ENCODE measurements at regions not wholly inside any gene's neighbourhood (a gene's known extent, or its start where the extent isn't known, plus 50 kb on each side); places are given as distances from the start of the nearest gene placed in this dataset.

DNA sequence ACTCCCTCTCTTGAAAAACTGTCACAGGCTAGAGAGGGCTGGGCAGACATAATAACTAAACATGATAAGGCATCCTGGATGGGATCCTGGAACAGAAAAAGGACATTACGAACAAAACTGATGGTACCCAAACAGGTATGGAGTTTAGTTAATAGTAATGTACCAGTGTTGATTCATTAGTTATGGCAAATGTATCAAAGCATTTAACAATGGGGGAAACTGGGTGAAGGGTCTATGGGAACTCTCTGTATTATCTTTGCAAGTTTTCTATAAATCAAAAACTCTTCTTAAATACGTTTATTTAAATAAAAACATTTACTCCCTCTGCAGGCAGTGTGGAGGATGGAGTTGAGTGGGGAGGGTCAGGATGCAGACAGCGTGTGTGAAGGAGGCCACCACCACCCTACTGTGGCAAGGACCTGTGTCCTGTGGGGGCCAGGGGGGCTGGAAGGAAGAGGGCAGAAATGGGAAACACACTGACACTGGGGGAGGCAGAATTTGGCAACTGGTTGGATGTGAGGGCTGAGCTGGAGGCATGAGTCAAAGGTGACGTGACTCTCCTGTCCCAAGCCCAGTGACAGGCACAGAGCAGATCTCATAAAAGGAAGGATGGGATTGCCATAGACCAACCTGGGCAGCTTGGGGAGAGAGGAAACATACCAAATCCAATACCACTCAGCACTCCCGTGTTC is 59.6 kb upstream of the ITGA11 start:
- no peak overlapping the region for H3K27ac ChIP-seq
- no peaks in the 10 kb centered on the region for H3K9me3 ChIP-seq (ENCODE audit: control insufficient read depth, low read length)
- no peak overlapping the region for H2AFZ ChIP-seq
- no peak overlapping the region for H3K4me2 ChIP-seq (ENCODE audit: low read length)
- TF ChIP-seq, protein P1, sequence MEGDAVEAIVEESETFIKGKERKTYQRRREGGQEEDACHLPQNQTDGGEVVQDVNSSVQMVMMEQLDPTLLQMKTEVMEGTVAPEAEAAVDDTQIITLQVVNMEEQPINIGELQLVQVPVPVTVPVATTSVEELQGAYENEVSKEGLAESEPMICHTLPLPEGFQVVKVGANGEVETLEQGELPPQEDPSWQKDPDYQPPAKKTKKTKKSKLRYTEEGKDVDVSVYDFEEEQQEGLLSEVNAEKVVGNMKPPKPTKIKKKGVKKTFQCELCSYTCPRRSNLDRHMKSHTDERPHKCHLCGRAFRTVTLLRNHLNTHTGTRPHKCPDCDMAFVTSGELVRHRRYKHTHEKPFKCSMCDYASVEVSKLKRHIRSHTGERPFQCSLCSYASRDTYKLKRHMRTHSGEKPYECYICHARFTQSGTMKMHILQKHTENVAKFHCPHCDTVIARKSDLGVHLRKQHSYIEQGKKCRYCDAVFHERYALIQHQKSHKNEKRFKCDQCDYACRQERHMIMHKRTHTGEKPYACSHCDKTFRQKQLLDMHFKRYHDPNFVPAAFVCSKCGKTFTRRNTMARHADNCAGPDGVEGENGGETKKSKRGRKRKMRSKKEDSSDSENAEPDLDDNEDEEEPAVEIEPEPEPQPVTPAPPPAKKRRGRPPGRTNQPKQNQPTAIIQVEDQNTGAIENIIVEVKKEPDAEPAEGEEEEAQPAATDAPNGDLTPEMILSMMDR (IDR thresholded peaks at IDR 0.05), result no peak
- H3K4me3 ChIP-seq (ENCODE audit: low read depth, low read length), result no peak overlapping the region
- no peak overlapping the region for H3K9ac ChIP-seq
- H3K79me2 ChIP-seq, result no peaks in the 10 kb centered on the region
- H3K27me3 ChIP-seq (ENCODE audit: control insufficient read depth, insufficient read depth, low read length), result no peaks in the 10 kb centered on the region
- H3K36me3 ChIP-seq (ENCODE audit: control insufficient read depth, insufficient read depth, low read length), result no peaks in the 10 kb centered on the region
- H3K4me1 ChIP-seq, result no peaks in the 10 kb centered on the region

DNA sequence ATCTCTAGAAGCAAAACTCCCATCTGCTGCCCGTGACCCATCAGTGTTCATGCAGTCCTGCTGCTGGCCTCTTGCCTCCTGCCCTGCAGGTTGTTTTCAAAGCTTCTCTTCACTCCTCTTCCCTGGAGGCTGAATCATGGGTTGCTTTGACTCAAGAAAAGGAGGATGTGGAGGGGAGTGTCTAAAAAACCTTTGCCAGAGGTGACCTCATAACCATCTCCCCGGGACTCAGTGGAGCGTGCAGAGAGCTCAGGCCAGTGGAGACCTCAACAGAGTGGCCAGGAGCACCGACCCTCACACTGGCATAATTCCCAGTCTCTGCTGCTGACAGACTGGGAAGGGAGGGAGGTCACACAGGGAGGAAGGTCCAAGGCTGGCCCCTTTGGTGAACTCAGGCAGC is 60.9 kb upstream of the ITGA11 start:
- no peaks in the 10 kb centered on the region for H3K27me3 ChIP-seq (ENCODE audit: control insufficient read depth, insufficient read depth, low read length)
- no peaks in the 10 kb centered on the region for H3K9me3 ChIP-seq (ENCODE audit: control insufficient read depth, low read length)
- no peaks in the 10 kb centered on the region for H3K79me2 ChIP-seq
- no peak overlapping the region for H3K27ac ChIP-seq
- no peaks in the 10 kb centered on the region for H3K36me3 ChIP-seq (ENCODE audit: control insufficient read depth, insufficient read depth, low read length)
- H3K4me2 ChIP-seq (ENCODE audit: low read length), result no peak overlapping the region
- no peaks in the 10 kb centered on the region for H3K4me1 ChIP-seq
- TF ChIP-seq, protein P1 (IDR thresholded peaks at IDR 0.05), result no peak
- no peak overlapping the region for H3K9ac ChIP-seq
- H3K4me3 ChIP-seq (ENCODE audit: low read depth, low read length), result no peak overlapping the region
- no peak overlapping the region for H2AFZ ChIP-seq

DNA sequence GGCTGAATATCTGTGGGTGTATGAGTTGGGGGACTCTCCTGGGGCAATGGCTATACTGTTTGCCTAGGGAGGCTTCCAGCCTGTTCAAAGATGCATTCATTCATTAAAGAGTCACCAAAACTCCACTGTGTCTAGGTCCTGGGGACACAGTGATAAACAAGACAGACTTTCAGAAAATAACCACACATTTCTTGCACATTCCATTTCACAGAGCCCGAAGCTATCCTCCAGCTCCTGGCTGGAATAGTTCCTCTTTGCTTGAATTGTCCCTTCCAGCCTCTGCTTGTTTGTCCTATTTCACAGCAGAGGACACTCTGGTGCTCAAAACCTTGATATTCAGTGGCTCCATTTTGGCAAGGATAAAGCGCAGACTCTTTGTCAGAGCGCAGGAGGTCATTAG is 61.7 kb upstream of the ITGA11 start:
- no peaks in the 10 kb centered on the region for H3K4me1 ChIP-seq
- H3K36me3 ChIP-seq (ENCODE audit: control insufficient read depth, insufficient read depth, low read length), result no peaks in the 10 kb centered on the region
- no peaks in the 10 kb centered on the region for H3K9me3 ChIP-seq (ENCODE audit: control insufficient read depth, low read length)
- H3K4me3 ChIP-seq (ENCODE audit: low read depth, low read length), result no peak overlapping the region
- TF ChIP-seq, protein P1 (IDR thresholded peaks at IDR 0.05), result no peak
- H3K27ac ChIP-seq, result no peak overlapping the region
- H3K4me2 ChIP-seq (ENCODE audit: low read length), result no peak overlapping the region
- no peaks in the 10 kb centered on the region for H3K27me3 ChIP-seq (ENCODE audit: control insufficient read depth, insufficient read depth, low read length)
- no peaks in the 10 kb centered on the region for H3K79me2 ChIP-seq
- H3K9ac ChIP-seq, result no peak overlapping the region
- no peak overlapping the region for H2AFZ ChIP-seq

DNA sequence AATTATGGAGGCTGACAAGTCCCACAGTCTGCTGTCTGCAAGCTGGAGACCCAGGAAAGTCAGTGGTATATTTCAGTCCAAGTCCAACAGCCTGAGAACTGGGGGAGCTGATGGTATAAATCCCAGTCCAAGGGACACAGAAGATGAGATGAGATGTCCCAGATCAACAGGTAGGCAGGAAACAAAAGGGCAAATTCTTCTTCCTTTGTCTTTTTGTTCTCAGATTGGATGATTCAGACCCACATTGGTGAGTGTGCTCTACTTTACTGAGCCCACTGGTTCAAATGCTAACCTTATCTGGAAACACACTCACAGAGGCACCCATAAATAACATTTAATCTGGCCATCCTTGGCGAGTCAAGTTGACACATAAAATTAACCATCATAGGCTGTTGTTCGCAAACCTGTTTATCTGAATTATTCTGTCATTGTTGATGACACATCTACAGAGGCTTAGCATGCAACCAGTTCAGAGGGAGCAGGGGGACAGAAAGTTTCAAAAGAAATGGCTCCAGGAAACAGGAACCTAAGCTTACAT is 62.7 kb upstream of the ITGA11 start:
- H3K9me3 ChIP-seq (ENCODE audit: control insufficient read depth, low read length), result no peaks in the 10 kb centered on the region
- no peaks in the 10 kb centered on the region for H3K79me2 ChIP-seq
- no peaks in the 10 kb centered on the region for H3K27me3 ChIP-seq (ENCODE audit: control insufficient read depth, insufficient read depth, low read length)
- TF ChIP-seq, protein P1 (IDR thresholded peaks at IDR 0.05), result no peak
- H3K36me3 ChIP-seq (ENCODE audit: control insufficient read depth, insufficient read depth, low read length), result no peaks in the 10 kb centered on the region
- no peak overlapping the region for H3K27ac ChIP-seq
- no peak overlapping the region for H3K9ac ChIP-seq
- no peaks in the 10 kb centered on the region for H3K4me1 ChIP-seq
- no peak overlapping the region for H3K4me3 ChIP-seq (ENCODE audit: low read depth, low read length)
- H3K4me2 ChIP-seq (ENCODE audit: low read length), result no peak overlapping the region
- H2AFZ ChIP-seq, result no peak overlapping the region

All from parathyroid adenoma (tissue), 2 donors.